HG02840 (cell line): ENCODE measurements at regions not wholly inside any gene's neighbourhood (a gene's known extent, or its start where the extent isn't known, plus 50 kb on each side); places are given as distances from the start of the nearest gene placed in this dataset.

Experiments used
- ATAC-seq: cut with Tn5 transposase; IDR thresholded peaks from one replicate; pipeline ENCODE4 v1.9.1; 2021; ENCODE audit warnings: mild to moderate bottlenecking, moderate library complexity, moderate number of reproducible peaks; ENCODE audit not compliant: unreplicated experiment, low FRiP score

GRCh38 chr6:22073516-22074198 lies 223.2 kb downstream of the PRL start:
- ATAC-seq: no peak

GRCh38 chr6:22078288-22078687 lies 218.5 kb downstream of the PRL start:
- no peak for ATAC-seq

DNA sequence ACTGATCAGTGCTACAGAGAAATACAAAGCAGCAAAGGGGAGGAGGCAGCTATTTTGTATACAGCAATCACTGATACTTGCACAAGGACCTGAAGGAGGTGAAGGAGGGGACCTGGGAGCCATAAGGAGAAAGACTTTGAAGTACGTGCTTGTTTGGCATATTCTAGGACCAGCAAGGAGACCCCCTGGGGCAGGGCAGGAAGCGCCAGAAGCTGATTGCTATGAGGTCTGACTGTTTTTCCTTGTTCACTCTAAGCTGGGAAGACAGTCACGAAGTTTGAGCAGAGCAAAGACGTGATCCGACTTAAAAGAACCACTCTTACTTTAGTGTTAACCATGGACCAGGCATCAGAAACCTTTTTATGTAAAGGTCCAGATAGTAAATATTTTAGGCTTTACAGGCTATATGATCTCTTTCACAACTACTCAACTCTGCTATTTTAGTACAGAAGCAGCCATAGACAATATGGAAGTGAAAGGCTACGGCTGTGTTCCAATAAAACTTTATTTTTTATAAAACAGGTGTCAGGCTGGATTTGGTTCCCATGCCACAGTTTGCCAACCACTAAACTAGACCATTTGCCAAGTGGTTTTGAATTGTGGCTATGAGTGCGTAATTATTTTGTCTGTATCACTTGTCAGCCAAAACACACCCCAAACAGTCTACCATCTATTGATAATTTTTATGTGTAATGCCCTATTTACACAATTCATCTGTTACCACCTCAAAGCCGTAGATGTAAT lies 217.9 kb downstream of the PRL start:
- ATAC-seq: no peak

GRCh38 chr6:22079783-22080182 lies 217.1 kb downstream of the PRL start:
- no peak for ATAC-seq

- ATAC-seq: no peak
These were observed 215.1 kb downstream of the PRL start for GRCh38 chr6:22081709-22082108.

DNA sequence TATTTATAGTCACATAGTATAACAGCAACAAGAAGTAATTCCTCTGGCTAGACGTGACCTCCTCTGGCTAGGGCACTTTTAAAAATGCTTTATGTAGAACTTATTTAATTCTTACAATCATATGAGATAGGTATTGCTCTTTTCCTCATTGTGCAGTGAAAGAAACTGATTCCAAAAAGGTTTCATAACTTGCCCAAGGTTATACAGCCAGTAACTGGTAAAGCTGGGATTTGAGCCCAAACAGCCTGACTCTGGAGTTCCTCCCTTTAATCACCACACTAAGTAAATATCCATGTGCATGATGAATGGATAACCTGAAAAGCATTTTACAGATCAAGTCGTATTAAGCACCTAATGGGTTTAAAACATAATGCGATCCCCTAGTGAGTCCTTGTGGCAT lies 214.6 kb downstream of the PRL start:
- no peak for ATAC-seq

GRCh38 chr6:22083119-22083518 lies 213.7 kb downstream of the PRL start:
- ATAC-seq: no peak

- no peak for ATAC-seq
These were observed 208.7 kb downstream of the PRL start for GRCh38 chr6:22087960-22088706.

- ATAC-seq: no peak
These were observed 205.3 kb downstream of the PRL start for GRCh38 chr6:22091424-22091948.

DNA sequence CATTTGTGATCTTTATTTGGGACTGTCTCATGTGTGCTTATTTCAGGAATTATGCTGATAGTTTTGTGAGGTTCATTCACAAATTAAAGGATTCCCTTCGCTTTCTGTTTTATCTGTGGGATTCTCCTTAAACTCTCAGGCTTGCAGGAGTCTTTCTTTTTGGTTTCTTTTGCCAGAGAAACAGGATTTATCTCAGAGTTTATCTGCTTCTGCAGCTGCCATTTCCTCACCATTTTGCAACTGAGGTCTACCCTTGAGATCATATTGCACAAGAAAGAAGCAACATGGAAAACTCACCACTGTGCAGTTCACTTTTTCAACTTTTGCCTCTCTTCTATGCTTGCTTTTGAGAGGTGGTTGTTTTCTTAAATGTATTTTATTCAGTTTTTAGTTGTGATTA lies 201.0 kb downstream of the PRL start:
- ATAC-seq: no peak

- no peak for ATAC-seq
These were observed 198.2 kb downstream of the PRL start for GRCh38 chr6:22098601-22099031.

GRCh38 chr6:22099231-22099630 lies 197.6 kb downstream of the PRL start:
- ATAC-seq: no peak

- ATAC-seq: no peak
These were observed 196.9 kb downstream of the PRL start for GRCh38 chr6:22099923-22100322.

GRCh38 chr6:22101163-22101562 lies 195.7 kb downstream of the PRL start:
- no peak for ATAC-seq

DNA sequence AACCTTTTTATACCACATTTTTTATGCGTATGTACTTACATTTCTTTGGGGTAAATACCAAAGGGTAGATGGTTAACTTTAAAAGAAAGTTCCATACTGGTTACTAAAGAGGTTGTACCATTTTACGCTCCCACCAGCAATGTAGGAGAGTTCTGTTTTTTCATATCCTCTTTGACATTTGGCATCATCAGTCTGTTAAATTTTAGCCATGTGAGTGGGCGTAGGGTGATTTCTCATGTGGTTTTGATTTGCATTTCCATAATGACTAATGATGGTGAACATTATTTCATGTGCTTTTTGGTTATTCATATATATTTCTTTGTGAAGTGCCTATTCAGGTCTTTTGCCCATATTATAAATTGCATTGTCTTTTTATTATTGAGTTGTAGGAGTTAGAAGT lies 194.2 kb downstream of the PRL start:
- peak; percentile 69 for ATAC-seq

DNA sequence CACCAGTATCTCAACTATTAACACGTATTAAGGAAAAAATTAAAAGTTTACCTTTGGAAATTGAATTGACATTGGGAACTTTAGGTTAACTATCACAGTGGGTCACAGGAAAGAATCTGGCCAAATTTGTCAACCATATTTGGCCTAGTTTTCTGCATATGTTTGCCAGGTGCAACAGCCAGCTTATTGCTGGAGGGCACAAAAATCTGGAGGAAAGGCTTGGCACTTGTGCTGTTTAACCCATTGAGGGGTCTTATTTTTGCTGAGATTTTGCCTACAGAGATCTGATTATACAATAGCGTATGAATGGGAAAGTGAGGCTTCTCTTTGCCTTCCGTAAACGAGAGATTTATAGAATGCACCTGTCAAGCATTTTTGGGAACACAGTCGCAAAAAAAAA lies 190.4 kb downstream of the PRL start:
- no peak for ATAC-seq

DNA sequence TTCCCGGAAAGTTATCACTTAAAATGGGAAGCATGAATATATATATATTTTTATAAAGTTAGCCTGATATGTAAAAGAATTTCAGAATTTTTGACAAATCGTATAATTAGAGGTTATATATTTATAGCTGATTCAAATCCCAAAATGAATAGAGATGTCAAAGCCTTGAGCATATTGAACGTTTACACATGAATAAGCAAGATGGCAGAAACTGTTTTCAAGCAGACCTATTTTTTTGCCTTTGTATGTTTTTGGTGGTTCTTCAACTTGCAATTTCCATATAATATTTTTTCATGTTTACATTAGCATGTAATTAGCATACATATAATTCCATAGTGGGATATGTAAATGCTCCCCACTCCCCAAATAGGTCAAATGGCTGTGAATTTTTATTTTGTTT lies 189.9 kb downstream of the PRL start:
- no peak for ATAC-seq

- no peak for ATAC-seq
These were observed 188.6 kb downstream of the PRL start for GRCh38 chr6:22108199-22108598.

DNA sequence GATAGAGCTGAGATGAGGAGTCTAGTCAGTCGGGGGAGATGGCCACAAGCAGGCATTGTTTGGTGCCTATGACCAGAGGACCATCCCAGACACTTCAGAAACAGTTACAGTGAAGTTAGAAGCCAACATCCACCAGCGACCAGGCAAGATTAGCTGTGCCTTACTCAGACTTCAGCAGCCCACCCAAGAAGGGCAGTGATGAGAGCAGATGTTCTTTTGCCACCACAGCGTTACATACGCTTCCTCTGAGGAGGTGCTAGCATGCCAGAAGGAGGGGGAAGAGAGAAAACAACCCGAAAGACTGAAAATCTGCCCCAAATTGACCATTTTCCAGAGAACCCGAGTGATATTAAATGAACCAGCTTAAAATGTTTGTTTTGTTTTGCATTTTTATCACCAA lies 186.8 kb downstream of the PRL start:
- no peak for ATAC-seq

GRCh38 chr6:22112461-22112860 lies 184.4 kb downstream of the PRL start:
- no peak for ATAC-seq
